IgD-negative memory B cell (primary cell): ENCODE measurements at regions not wholly inside any gene's neighbourhood (a gene's known extent, or its start where the extent isn't known, plus 50 kb on each side); places are given as distances from the start of the nearest gene placed in this dataset.
"Not testable (repeated sequence)": the region's sequence is repeated elsewhere in the genome, so short reads cannot be mapped to it uniquely, and the experiment has no call there.

Experiments
- H3K27ac Mint-ChIP-seq, 3 donors: one replicate each; pipeline ENCODE4 v1.8.0; 2020 to 2022; ENCODE audit warnings: mild to moderate bottlenecking in 3 of 3, mixed read lengths in 3 of 3, moderate library complexity in 1 of 3
- H3K27me3 Mint-ChIP-seq: one replicate; pipeline ENCODE4 v1.8.0; 2021; ENCODE audit warnings: mixed read lengths
- H3K36me3 Mint-ChIP-seq: one replicate; pipeline ENCODE4 v1.8.0; 2020; ENCODE audit warnings: mild to moderate bottlenecking, mixed read lengths
- H3K4me1 Mint-ChIP-seq, 3 donors: one replicate each; pipeline ENCODE4 v1.8.0; 2020 to 2022; ENCODE audit warnings: mixed read lengths in 3 of 3, mild to moderate bottlenecking in 1 of 3
- H3K4me3 Mint-ChIP-seq, 4 donors: one replicate each; pipeline ENCODE4 v1.8.0; 2020 to 2022; ENCODE audit warnings: mild to moderate bottlenecking in 4 of 4, mixed read lengths in 4 of 4, moderate library complexity in 3 of 4
- H3K9me3 Mint-ChIP-seq, 3 donors: one replicate each; pipeline ENCODE4 v1.8.0; 2020 to 2021; ENCODE audit warnings: mixed read lengths in 3 of 3, mild to moderate bottlenecking in 1 of 3

DNA sequence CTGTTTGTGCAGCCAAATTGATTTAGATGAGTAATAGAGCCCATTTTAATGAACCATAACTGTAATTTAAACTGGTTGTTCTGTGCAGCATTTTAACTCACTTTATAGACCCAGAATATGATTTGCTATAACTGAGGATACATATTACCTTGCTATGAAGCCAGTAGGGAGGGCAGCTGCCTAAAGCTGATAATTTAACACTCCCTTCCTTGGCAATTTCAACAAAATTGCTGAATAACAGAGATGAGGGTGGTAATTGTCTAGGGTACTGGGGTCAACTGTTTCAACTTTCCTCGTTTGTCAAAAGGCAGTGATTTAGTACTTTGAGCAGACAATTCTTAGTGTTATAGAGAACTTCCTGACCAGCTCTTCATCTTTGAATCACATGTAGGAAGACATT is 304.9 kb upstream of the POU1F1 start:
- Mint-ChIP-seq H3K36me3 (no peaks in the 10 kb centered on the region), H3K9me3 (no peaks in the 10 kb centered on the region), H3K4me1 (no peaks in the 10 kb centered on the region), H3K27me3 (no peaks in the 10 kb centered on the region), H3K27ac (no peak overlapping the region), H3K4me3 (no peak overlapping the region)

DNA sequence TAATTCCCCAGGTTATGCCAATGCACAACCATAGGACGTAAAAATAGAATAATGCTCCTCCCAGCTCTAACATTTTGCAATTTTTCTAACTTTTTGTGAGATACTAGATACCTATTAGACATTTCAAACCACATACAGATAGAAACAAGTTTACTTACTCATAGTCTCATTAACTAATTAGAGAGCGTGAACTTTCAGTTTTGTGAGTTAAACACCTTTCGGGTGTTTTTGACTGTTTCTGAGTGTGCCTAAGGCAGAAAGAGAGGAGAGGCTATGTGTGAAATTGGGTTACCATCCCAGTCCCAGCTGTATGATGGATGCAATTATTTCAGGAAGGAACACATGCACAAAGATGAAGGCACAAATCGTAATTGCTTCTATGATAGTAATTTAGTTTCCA is 300.4 kb upstream of the POU1F1 start:
- no peaks in the 10 kb centered on the region for H3K36me3 Mint-ChIP-seq
- H3K27ac Mint-ChIP-seq: no peak overlapping the region
- no peak overlapping the region for H3K4me3 Mint-ChIP-seq
- no peaks in the 10 kb centered on the region for H3K9me3 Mint-ChIP-seq
- no peaks in the 10 kb centered on the region for H3K4me1 Mint-ChIP-seq
- no peaks in the 10 kb centered on the region for H3K27me3 Mint-ChIP-seq

DNA sequence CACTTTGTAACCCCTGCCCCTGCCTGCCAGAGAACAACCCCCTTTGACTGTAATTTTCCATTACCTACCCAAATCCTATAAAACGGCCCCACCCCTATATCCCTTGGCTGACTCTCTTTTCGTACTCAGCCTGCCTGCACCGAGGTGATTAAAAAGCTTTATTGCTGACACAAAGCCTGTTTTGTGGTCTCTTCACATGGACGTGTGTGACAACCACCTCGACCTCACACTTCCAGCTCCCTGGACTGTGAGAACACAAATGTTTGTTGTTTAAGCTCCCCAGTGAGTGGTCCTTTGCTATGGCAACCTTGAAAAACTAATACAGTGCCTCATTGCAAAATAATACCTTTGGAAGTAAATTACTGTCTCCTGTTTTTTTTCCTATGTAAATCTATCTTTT is 299.2 kb upstream of the POU1F1 start:
- H3K27ac Mint-ChIP-seq: no peak overlapping the region
- no peaks in the 10 kb centered on the region for H3K27me3 Mint-ChIP-seq
- no peak overlapping the region for H3K4me3 Mint-ChIP-seq
- no peaks in the 10 kb centered on the region for H3K36me3 Mint-ChIP-seq
- H3K4me1 Mint-ChIP-seq: no peaks in the 10 kb centered on the region
- H3K9me3 Mint-ChIP-seq: no peaks in the 10 kb centered on the region

DNA sequence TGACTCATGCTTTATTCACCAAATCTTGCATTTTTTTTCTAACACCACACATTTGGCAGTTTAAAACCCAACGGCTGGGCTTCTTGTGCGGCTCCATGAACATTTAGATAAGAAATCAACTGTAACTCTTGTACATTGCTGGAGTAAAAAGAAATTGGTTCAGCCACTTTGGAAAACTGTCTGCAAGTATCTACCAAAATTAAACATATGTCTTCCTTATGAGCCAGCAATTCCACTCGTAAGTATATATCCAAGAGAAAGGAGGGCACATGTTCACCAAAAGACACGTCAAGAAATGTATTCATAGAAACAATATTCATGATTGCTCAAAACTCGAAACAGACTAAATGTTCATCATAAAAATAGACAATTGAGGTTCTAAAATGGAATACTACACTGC is 291.9 kb upstream of the POU1F1 start:
- Mint-ChIP-seq H3K4me3 (no peak overlapping the region), H3K27me3 (no peaks in the 10 kb centered on the region), H3K36me3 (no peaks in the 10 kb centered on the region), H3K27ac (no peak overlapping the region), H3K4me1 (no peaks in the 10 kb centered on the region), H3K9me3 (peaks cover 0 to 2% (median 0%) of the 10 kb centered on the region in 3 donors)

DNA sequence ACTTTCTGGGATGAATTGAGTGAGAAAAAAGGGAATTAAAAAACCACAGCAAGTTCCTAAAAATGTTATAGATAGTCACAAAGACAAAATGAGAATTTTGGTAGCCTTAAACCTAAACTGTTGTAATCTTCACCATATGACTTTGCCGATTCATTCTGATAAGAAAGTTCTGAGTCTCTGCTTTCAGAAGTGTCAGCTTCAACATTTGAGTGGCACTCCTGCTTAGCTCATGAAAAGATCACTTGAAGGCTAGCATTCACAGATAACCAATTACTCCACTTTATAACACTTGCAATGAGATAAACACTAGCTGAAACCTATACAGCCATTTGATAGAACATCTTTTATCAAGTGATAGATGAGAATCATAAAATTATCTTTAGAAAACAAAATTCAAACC is 288.1 kb upstream of the POU1F1 start:
- H3K36me3 Mint-ChIP-seq: no peaks in the 10 kb centered on the region
- H3K27ac Mint-ChIP-seq: no peak overlapping the region
- peaks cover 0 to 2% (median 0%) of the 10 kb centered on the region in 3 donors for H3K9me3 Mint-ChIP-seq
- H3K4me1 Mint-ChIP-seq: no peaks in the 10 kb centered on the region
- H3K27me3 Mint-ChIP-seq: no peaks in the 10 kb centered on the region
- no peak overlapping the region for H3K4me3 Mint-ChIP-seq

DNA sequence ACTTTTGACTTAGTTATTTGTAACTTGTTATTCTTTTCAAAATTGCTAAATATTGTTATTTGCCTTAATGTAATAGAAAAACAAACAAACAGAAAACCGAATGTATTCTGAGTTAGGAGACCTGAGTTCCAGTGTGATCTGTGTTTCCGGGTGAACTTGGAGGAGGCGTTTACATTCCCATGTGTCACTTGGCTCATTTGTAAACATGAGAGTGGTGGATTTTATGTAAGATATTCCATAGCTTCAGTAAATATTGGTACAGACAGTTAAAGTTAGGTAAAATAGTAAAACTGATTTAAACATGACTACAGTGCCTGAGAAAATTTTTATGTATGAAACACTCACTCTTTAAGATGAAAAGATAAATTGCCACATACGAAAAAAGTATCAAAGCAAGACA is 287.3 kb upstream of the POU1F1 start:
- Mint-ChIP-seq H3K27me3 (no peaks in the 10 kb centered on the region), H3K36me3 (no peaks in the 10 kb centered on the region), H3K4me1 (no peaks in the 10 kb centered on the region), H3K27ac (no peak overlapping the region), H3K9me3 (peaks cover 0 to under 1% (median 0%) of the 10 kb centered on the region in 3 donors), H3K4me3 (no peak overlapping the region)

DNA sequence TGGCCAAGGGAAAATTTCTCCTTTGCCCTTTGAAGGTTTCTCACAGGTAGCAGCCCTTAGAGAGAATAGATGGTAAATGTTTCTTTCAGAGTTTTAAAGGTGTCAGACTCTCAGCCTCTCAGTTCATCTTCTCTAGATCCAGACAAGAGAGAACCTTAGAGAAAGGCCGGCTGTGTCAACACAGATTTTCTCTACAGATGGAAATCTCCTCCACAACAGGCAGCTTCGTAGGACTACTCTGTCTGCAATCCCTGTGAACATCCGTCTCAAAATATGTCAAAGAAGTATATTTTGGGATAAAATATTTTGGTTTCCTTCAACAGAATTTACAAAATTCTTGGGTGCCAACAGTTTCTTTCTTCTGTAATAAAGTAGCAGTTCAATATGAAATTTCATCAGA is 282.1 kb upstream of the POU1F1 start:
- no peaks in the 10 kb centered on the region for H3K36me3 Mint-ChIP-seq
- H3K4me1 Mint-ChIP-seq: no peaks in the 10 kb centered on the region
- H3K27me3 Mint-ChIP-seq: no peaks in the 10 kb centered on the region
- no peaks in the 10 kb centered on the region for H3K9me3 Mint-ChIP-seq
- no peak overlapping the region for H3K27ac Mint-ChIP-seq
- no peak overlapping the region for H3K4me3 Mint-ChIP-seq

DNA sequence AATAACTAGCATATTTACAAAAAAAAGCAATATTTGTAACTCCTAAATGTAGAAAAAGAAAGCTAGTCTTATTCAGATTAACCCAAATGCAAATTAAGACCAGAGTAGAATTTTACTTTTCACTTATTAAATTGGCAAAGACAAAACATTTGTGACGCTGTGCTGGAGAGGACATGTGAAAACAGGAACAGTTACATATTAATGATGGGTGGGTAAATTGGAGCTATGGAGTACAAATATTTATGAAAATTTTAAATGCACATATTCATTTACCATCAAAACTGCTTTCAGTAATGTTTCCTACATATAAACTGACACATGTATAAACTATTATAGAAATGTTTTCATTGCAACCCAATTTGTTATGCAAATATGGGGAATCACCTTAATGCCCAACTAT is 278.9 kb upstream of the POU1F1 start:
- H3K27me3 Mint-ChIP-seq: no peaks in the 10 kb centered on the region
- no peak overlapping the region for H3K27ac Mint-ChIP-seq
- H3K9me3 Mint-ChIP-seq: no peaks in the 10 kb centered on the region
- no peaks in the 10 kb centered on the region for H3K36me3 Mint-ChIP-seq
- H3K4me3 Mint-ChIP-seq: no peak overlapping the region
- H3K4me1 Mint-ChIP-seq: no peaks in the 10 kb centered on the region

DNA sequence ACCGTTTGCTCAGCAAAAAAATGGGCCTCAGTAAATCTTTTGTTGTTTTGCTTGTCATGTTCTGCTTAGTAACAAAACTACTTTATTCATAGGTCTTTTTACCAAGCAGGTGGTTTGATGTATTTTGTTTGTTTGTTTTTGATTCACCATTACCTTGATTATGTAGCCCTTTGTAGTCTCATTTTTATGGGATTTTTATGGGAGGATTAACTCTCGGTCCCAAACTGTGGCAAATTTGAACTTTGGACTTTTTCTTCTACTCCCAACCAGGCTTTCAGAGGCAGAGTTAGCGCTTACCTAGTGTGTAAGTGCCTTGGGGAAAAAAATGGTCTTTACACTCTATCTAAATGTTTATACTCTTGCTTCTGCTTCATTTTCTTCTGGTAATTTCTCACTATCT is 276.7 kb upstream of the POU1F1 start:
- H3K9me3 Mint-ChIP-seq: no peaks in the 10 kb centered on the region
- peaks cover 1% of the 10 kb centered on the region for H3K27me3 Mint-ChIP-seq
- no peak overlapping the region for H3K27ac Mint-ChIP-seq

DNA sequence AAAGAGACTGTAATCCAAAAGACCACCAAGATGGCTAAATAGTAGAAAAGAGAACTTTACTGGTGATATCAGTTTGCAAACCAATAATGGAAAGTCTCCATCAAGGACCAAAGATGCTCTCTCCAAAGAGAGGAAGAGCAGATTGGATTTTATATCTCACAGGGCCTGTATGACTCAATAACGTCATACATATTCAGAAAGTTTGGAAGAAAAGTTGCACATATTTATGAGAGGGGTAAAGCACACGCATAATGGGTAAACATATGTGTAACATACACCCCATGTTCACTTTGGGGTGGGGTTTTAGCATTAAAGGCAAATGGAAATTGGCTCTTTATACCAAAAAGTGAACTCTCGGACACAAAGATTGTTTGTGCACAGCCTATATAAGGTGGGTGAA is 274.5 kb upstream of the POU1F1 start:
- no peak overlapping the region for H3K27ac Mint-ChIP-seq
- peaks cover 1% of the 10 kb centered on the region for H3K27me3 Mint-ChIP-seq
- no peaks in the 10 kb centered on the region for H3K4me1 Mint-ChIP-seq
- H3K4me3 Mint-ChIP-seq: no peak overlapping the region
- H3K9me3 Mint-ChIP-seq: no peaks in the 10 kb centered on the region
- H3K36me3 Mint-ChIP-seq: no peaks in the 10 kb centered on the region

More for the DNA sequence above, 276.7 kb upstream of the POU1F1 start:
- H3K4me1 Mint-ChIP-seq: no peaks in the 10 kb centered on the region
- no peaks in the 10 kb centered on the region for H3K36me3 Mint-ChIP-seq
- H3K4me3 Mint-ChIP-seq: no peak overlapping the region

DNA sequence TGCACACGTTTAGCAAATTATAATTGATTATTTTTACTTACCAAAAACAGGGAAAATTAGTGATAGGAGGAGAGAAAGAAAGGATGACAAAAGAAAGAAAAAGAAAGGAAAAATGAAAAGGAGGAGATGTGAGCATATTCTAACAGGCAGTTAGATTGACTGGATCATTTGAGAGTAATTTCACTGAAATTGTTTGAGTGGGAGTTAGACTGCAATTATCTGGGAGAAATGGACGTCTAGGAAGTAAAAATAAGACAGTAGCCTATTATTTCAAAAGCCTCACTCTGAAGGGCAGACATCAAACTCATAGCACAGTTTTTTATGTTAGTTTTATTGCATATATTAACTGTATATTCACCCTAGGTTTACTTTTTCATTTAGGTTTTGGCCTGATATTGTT is 272.8 kb upstream of the POU1F1 start:
- peak overlapping the region in 1 of 4 donors; percentile 63 for H3K4me3 Mint-ChIP-seq
- no peak overlapping the region for H3K27ac Mint-ChIP-seq
- peaks cover 1% of the 10 kb centered on the region for H3K27me3 Mint-ChIP-seq
- no peaks in the 10 kb centered on the region for H3K4me1 Mint-ChIP-seq
- H3K9me3 Mint-ChIP-seq: no peaks in the 10 kb centered on the region
- no peaks in the 10 kb centered on the region for H3K36me3 Mint-ChIP-seq

DNA sequence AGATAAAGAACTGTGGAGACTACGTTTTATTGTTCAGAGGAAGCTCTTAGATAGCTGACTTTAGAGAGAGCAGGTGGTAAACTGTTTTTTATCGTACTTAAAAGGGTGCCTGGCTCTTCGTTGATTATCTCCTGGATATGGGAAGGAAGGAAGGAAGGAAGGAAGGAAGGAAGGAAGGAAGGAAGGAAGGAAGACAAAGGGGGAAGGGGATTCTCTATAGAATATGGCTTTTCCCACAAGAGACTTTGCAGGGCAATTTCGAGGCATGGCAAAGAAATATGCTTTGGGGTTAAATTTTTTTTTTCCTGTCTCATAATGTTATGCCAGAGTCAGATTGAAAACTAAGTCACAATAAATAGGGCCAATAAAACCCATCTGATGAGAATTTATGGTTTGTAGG is 271.9 kb upstream of the POU1F1 start:
- Mint-ChIP-seq H3K36me3 (no peaks in the 10 kb centered on the region), H3K9me3 (no peaks in the 10 kb centered on the region), H3K27me3 (peaks cover 1% of the 10 kb centered on the region), H3K4me1 (no peaks in the 10 kb centered on the region), H3K4me3 (no peak overlapping the region), H3K27ac (no peak overlapping the region)

DNA sequence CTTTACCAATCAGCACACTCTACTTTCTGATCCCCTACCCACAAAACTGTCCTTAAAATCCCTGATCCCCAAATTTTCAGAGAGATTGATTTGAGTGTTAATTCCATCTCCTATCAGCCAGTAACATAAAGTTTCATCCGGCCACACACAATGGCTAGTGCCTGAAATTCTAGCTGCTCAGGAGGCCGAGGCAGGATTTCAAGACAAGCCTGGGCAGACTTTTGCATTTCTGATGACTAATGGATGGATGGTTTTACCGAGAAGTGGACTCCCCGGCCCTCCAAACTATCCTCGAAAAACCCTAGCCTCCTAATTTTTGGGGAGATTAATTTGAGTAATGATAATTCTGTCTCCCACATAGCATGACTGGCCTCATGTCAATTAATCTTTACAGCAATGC is 269.8 kb upstream of the POU1F1 start:
- no peaks in the 10 kb centered on the region for H3K36me3 Mint-ChIP-seq
- H3K27ac Mint-ChIP-seq: no peak overlapping the region
- H3K9me3 Mint-ChIP-seq: no peaks in the 10 kb centered on the region
- no peaks in the 10 kb centered on the region for H3K4me1 Mint-ChIP-seq
- H3K4me3 Mint-ChIP-seq: no peak overlapping the region
- H3K27me3 Mint-ChIP-seq: peaks cover 1% of the 10 kb centered on the region

DNA sequence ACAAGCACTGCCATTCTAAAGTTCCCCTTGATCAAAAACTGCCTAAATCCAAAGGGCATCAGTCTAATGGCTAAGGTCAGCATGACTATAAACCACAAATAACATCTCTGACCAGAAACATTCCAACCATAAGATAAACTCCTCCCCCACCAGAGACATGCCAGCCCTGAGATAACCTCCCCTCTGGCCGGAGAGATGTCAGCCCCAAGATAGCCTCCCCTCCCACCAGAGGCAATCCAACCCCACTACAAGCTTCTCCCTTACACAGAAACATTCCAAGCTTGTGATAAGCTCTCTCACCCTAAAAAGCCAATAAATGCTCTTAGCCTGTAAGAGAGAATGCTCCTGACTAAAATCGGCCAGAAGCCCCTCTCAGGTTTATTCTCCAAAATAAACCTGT is 267.0 kb upstream of the POU1F1 start:
- H3K4me3 Mint-ChIP-seq, H3K27me3 Mint-ChIP-seq, H3K36me3 Mint-ChIP-seq, H3K9me3 Mint-ChIP-seq, H3K27ac Mint-ChIP-seq, H3K4me1 Mint-ChIP-seq: not testable (repeated sequence)

DNA sequence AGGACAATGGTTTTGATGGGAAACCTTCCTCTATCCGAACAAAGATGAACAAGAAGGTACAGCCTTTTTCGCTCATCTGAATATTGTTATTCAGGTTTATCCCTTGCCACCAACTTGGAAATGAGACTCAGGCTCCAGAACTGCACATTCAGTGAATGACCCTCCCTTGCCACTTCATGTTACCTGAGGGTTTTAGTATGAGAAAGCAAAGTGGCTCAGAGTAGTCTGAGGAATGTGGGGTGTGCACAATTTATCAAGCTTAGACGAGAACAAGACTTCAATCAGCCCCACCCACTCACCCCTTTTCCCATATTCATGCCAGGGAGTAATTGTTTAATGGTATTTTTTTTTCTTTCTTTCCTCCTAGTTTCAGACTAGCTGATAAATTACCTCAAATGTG is 265.3 kb upstream of the POU1F1 start:
- no peaks in the 10 kb centered on the region for H3K36me3 Mint-ChIP-seq
- H3K4me1 Mint-ChIP-seq: no peaks in the 10 kb centered on the region
- H3K4me3 Mint-ChIP-seq: no peak overlapping the region
- H3K27ac Mint-ChIP-seq: no peak overlapping the region
- H3K9me3 Mint-ChIP-seq: peaks cover 0 to 2% (median 0%) of the 10 kb centered on the region in 3 donors
- H3K27me3 Mint-ChIP-seq: no peaks in the 10 kb centered on the region

DNA sequence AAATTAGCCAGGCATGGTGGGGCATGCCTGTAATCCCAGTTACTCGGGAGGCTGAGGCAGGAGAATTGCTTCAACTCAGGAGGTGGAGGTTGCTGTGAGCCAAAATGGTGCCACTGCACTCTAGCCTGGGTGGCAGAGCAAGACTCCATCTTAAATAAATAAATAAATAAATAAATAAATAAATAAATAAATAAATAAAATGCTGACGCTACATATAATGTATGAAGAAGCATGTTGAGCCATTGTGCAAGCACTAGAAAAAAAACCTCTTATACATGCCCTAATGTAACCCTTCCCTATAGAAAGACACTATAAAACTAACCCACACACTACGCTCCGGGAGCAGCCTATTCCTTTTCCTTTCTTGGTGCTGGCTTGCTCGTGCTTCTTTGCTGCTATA is 262.3 kb upstream of the POU1F1 start:
- H3K27ac Mint-ChIP-seq, H3K27me3 Mint-ChIP-seq, H3K36me3 Mint-ChIP-seq, H3K4me3 Mint-ChIP-seq, H3K4me1 Mint-ChIP-seq, H3K9me3 Mint-ChIP-seq: not testable (repeated sequence)

DNA sequence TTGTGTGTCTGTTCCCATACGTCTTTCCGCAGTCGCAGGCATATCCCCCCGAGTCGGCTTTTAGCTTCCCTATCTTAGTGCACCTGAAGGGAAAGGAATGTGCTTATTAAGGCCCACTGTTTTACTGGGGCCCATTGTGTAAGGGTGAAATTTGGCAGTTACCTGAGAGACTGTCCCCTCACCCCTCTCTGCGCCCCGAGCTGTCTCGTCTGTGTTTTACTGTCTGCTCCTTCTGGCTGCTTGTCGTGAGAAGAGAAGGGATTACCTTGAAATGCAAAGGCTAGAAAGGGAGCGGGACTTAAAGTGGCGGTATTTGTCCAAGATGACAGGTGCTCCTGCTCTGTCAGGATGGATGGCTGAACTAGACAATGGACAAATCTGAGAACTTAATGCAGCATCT is 233.0 kb upstream of the POU1F1 start:
- H3K4me3 Mint-ChIP-seq: no peak overlapping the region
- no peaks in the 10 kb centered on the region for H3K4me1 Mint-ChIP-seq
- peaks cover 0 to 2% (median 0%) of the 10 kb centered on the region in 3 donors for H3K9me3 Mint-ChIP-seq

More for the DNA sequence above, 233.0 kb upstream of the POU1F1 start:
- Mint-ChIP-seq H3K27me3 (no peaks in the 10 kb centered on the region), H3K36me3 (no peaks in the 10 kb centered on the region), H3K27ac (no peak overlapping the region)
